ENCODE measurements at regions not wholly inside any gene's neighbourhood (a gene's known extent, or its start where the extent isn't known, plus 50 kb on each side); places are given as distances from the start of the nearest gene placed in this dataset.

DNA sequence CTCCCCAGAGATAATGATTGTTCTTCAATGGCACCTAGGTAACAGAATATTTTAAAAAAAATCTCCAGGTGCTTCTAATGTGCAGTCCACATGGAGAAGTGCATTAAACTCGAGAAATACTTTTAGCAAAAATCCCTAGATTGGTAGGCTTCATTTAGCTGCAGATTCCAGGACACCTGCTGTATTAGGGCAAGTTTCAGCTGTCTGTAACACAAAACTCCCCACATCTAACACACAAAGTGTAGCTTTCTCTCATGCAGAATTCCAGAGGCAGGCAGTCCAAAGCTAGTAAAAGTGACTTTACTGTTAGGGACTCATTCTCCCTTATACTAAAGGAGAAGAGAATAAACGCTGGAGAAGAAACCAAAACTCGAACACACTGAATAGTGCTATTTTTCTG is 1414.3 kb upstream of the B3GALT2 start:
- Histone ChIP-seq H3F3A (ENCODE audit: control insufficient read depth, insufficient read depth) (no peaks in the 10 kb centered on the region), H3K36me3 (ENCODE audit: control insufficient read depth, low read length) (no peaks in the 10 kb centered on the region), H4K20me1 (ENCODE audit: control insufficient read depth, insufficient read depth, low read depth, low read length) (no peaks in the 10 kb centered on the region), H3K4me1 (ENCODE audit: control insufficient read depth, low read length) (no peaks in the 10 kb centered on the region), H3K4me2 (ENCODE audit: low read length) (no peak overlapping the region), H3K4me3 (ENCODE audit: low read length) (no peak overlapping the region), H3K9me2 (replicated peaks; ENCODE audit: control insufficient read depth, low read length) (no peaks in the 10 kb centered on the region), H3K27ac (ENCODE audit: low read depth, low read length) (no peak overlapping the region), H3K9me3 (ENCODE audit: control insufficient read depth, insufficient read depth, low read length) (no peaks in the 10 kb centered on the region), H3K27me3 (ENCODE audit: control insufficient read depth, low read length) (no peaks in the 10 kb centered on the region), H3K79me2 (ENCODE audit: control insufficient read depth, low read length) (no peaks in the 10 kb centered on the region)
- TF ChIP-seq, protein P1, sequence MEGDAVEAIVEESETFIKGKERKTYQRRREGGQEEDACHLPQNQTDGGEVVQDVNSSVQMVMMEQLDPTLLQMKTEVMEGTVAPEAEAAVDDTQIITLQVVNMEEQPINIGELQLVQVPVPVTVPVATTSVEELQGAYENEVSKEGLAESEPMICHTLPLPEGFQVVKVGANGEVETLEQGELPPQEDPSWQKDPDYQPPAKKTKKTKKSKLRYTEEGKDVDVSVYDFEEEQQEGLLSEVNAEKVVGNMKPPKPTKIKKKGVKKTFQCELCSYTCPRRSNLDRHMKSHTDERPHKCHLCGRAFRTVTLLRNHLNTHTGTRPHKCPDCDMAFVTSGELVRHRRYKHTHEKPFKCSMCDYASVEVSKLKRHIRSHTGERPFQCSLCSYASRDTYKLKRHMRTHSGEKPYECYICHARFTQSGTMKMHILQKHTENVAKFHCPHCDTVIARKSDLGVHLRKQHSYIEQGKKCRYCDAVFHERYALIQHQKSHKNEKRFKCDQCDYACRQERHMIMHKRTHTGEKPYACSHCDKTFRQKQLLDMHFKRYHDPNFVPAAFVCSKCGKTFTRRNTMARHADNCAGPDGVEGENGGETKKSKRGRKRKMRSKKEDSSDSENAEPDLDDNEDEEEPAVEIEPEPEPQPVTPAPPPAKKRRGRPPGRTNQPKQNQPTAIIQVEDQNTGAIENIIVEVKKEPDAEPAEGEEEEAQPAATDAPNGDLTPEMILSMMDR (IDR thresholded peaks at IDR 0.05; ENCODE audit: low read depth, low read length, poor library complexity, severe bottlenecking): no peak
- no peak for TF ChIP-seq EZH2phosphoT487 (IDR thresholded peaks at IDR 0.05; ENCODE audit: borderline replicate concordance, low read length)

GRCh38 chr1:194598098-194598497 is 1411.7 kb upstream of the B3GALT2 start:
- no peak overlapping the region for H3K4me2 ChIP-seq (ENCODE audit: low read length)
- no peak overlapping the region for H3K27ac ChIP-seq (ENCODE audit: low read depth, low read length)
- H3K27me3 ChIP-seq (ENCODE audit: control insufficient read depth, low read length): no peaks in the 10 kb centered on the region
- H3K79me2 ChIP-seq (ENCODE audit: control insufficient read depth, low read length): no peaks in the 10 kb centered on the region
- TF ChIP-seq, protein P1 (IDR thresholded peaks at IDR 0.05; ENCODE audit: low read depth, low read length, poor library complexity, severe bottlenecking): no peak
- TF ChIP-seq EZH2phosphoT487 (IDR thresholded peaks at IDR 0.05; ENCODE audit: borderline replicate concordance, low read length): no peak
- no peaks in the 10 kb centered on the region for H3F3A ChIP-seq (ENCODE audit: control insufficient read depth, insufficient read depth)
- H3K9me3 ChIP-seq (ENCODE audit: control insufficient read depth, insufficient read depth, low read length): no peaks in the 10 kb centered on the region
- H3K36me3 ChIP-seq (ENCODE audit: control insufficient read depth, low read length): no peaks in the 10 kb centered on the region
- no peaks in the 10 kb centered on the region for H4K20me1 ChIP-seq (ENCODE audit: control insufficient read depth, insufficient read depth, low read depth, low read length)
- H3K4me1 ChIP-seq (ENCODE audit: control insufficient read depth, low read length): no peaks in the 10 kb centered on the region
- no peak overlapping the region for H3K4me3 ChIP-seq (ENCODE audit: low read length)
- H3K9me2 ChIP-seq (replicated peaks; ENCODE audit: control insufficient read depth, low read length): no peaks in the 10 kb centered on the region

DNA sequence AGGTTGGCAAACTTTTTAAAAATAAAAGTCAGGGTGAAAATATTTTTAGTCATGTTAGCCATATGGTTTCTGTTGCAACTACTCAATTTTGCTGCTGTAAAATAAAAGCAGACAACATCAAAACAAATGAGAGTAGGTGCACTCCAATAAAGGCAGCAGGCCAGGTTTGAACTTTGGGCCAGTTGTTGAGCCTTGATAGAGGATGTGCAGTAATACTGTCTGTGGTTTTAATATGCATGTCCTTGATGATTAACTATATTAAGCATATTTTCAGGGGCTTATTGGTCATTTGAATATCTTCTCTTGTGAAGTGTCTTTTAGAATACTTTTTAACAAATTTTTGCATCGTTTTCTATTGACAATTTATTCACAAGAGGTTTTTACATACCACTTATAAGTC is 1399.9 kb upstream of the B3GALT2 start:
- TF ChIP-seq, protein P1 (IDR thresholded peaks at IDR 0.05; ENCODE audit: low read depth, low read length, poor library complexity, severe bottlenecking): no peak
- no peak for TF ChIP-seq EZH2phosphoT487 (IDR thresholded peaks at IDR 0.05; ENCODE audit: borderline replicate concordance, low read length)
- H3K4me3 ChIP-seq (ENCODE audit: low read length): no peak overlapping the region
- no peaks in the 10 kb centered on the region for H4K20me1 ChIP-seq (ENCODE audit: control insufficient read depth, insufficient read depth, low read depth, low read length)
- no peaks in the 10 kb centered on the region for H3K9me3 ChIP-seq (ENCODE audit: control insufficient read depth, insufficient read depth, low read length)
- no peak overlapping the region for H3K4me2 ChIP-seq (ENCODE audit: low read length)
- no peak overlapping the region for H3K27ac ChIP-seq (ENCODE audit: low read depth, low read length)
- H3K9me2 ChIP-seq (replicated peaks; ENCODE audit: control insufficient read depth, low read length): 0 out of 2 replicates have a peak, but pooled peaks cover 2% of the 10 kb centered on the region
- H3K27me3 ChIP-seq (ENCODE audit: control insufficient read depth, low read length): no peaks in the 10 kb centered on the region
- H3K79me2 ChIP-seq (ENCODE audit: control insufficient read depth, low read length): no peaks in the 10 kb centered on the region
- no peaks in the 10 kb centered on the region for H3F3A ChIP-seq (ENCODE audit: control insufficient read depth, insufficient read depth)
- H3K36me3 ChIP-seq (ENCODE audit: control insufficient read depth, low read length): no peaks in the 10 kb centered on the region
- no peaks in the 10 kb centered on the region for H3K4me1 ChIP-seq (ENCODE audit: control insufficient read depth, low read length)
